AG10803 (cell line): ENCODE measurements at regions not wholly inside any gene's neighbourhood (a gene's known extent, or its start where the extent isn't known, plus 50 kb on each side); places are given as distances from the start of the nearest gene placed in this dataset.

Source experiments
- DNase-seq: peaks from one replicate; pipeline ENCODE4 v3.0.0; 2010; ENCODE audit warnings: low read depth
- H3K4me3 ChIP-seq: 2 replicates; pipeline ENCODE4 v1.5.1; 2011; ENCODE audit warnings: mild to moderate bottlenecking, low read length, control low read depth
- CTCF ChIP-seq: conservative IDR thresholded peaks from 2 replicates; pipeline ENCODE4 v1.5.1; 2011; ENCODE audit warnings: mild to moderate bottlenecking, low read length, control low read depth, inconsistent platforms

DNA sequence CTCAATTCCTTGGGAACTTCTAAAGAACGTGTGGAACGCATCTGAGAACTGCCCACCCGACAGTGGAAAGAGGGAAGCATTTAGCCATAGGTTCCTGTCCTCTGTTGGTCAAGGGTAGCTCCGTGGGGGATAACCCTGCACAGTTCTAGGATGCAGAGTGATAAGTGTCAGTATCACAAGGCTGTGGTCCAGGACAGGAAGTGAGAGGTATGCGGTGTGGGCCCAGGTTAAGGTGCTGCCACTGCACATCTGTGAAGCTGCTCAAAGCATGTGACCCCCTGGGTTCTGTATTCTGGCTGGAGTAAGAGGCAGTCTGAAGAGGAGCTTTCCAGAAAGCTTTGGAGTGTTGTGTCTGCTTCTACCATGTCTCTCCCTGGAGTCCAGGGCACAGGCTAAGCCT lies 51.7 kb upstream of the HES1 start:
- DNase-seq: no peak
- H3K4me3 ChIP-seq: no peak overlapping the region
- TF ChIP-seq CTCF: no peak
